Amygdala (tissue), 56 donors: ENCODE measurements at regions not wholly inside any gene's neighbourhood (a gene's known extent, or its start where the extent isn't known, plus 50 kb on each side); places are given as distances from the start of the nearest gene placed in this dataset.
"Not testable (repeated sequence)": the region's sequence is repeated elsewhere in the genome, so short reads cannot be mapped to it uniquely, and the experiment has no call there.

Experiments
- DNase-seq, 56 donors: peaks; one replicate each; lab custom pipeline; 2025; lab: John Stamatoyannopoulos, UW

DNA sequence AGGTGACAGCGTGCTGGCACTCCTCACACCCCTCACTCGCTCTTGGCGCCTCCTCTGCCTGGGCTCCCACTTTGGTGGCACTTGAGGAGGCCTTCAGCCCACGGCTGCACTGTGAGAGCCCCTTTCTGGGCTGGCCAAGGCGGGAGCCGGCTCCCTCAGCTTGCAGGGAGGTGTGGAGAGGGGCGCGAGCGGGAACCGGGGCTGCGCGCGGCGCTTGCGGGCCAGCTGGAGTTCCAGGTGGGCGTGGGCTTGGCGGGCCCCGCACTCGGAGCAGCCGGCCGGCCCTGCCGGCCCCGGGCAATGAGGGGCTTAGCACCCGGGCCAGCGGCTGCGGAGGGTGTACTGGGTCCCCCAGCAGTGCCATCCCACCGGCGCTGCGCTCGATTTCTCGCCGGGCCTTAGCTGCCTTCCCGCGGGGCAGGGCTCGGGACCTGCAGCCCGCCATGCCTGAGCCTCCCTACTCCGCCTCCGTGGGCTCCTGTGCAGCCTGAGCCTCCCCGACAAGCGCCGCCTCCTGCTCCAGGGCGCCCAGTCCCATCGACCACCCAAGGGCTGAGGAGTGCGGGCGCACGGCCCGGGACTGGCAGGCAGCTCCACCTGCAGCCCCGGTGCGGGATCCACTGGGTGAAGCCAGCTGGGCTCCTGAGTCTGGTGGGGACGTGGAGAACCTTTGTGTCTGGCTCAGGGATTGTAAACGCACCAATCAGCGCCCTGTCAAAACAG is 247.7 kb upstream of the SLIT2 start:
- DNase-seq, result not testable (repeated sequence)

DNA sequence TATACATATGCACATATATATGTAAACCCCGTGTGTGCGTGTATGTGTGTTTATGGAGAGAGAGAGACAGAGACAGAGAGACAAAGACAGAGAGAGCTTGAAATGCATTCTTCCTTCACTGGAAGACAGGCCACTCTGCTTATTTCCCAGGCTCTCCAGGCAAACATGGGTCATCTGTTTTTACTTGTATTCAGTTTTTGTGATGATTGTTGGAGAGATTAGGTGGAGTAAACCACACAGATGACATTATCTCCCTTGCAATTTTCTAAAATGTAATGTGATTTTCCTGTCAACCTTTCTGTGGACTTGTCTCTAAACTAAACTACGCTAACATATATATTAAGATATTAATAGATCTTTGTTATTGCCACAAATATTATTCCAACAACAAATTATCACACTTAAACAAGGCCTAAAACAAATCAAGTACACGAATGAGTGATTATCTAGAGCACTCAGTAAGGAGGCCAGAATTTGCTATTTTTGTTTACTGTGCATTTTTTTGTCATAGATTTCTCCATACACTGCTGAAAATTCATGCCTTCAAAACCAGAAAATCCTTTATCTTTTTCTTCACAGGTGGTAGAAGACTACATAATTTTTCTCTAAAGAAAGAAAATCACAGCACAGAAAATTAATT is 251.8 kb upstream of the SLIT2 start:
- no peak for DNase-seq

DNA sequence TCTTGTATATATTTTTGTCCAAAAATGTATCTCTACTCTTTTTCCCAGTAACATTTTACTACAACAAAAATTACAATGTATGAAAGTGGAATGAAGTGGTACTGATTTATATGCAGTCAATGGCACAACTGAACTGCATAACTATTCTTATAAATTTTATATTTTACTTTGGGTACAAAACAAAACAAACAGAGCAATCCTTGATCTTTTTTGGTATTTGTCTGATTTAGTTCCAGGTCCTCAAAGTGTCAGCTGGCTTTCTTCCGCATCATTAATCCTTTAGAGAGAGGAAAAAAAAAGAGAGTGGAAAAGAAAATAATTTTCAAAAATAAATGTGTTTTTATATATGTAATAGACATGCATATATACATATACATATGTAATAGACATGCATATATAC is 252.4 kb upstream of the SLIT2 start:
- no peak for DNase-seq

DNA sequence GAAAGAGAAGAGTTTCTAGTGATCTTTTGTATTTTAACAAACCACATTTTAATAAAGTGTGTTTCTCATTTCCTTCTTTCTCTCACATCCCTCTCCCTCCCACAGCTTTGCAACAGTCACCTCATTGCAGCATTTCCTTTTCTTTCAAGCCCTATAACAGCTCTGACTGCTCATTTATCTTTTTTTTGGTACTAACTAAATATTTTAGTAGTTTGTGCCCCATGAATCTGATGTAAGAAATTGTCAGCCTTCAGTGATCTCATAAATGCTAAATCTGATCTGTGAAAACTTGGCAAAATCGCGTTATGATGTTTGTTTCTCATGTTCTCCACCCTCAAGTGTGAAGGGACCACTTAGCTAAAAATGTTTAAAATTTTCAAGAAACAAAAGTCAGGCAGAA is 258.5 kb upstream of the SLIT2 start:
- no peak for DNase-seq

DNA sequence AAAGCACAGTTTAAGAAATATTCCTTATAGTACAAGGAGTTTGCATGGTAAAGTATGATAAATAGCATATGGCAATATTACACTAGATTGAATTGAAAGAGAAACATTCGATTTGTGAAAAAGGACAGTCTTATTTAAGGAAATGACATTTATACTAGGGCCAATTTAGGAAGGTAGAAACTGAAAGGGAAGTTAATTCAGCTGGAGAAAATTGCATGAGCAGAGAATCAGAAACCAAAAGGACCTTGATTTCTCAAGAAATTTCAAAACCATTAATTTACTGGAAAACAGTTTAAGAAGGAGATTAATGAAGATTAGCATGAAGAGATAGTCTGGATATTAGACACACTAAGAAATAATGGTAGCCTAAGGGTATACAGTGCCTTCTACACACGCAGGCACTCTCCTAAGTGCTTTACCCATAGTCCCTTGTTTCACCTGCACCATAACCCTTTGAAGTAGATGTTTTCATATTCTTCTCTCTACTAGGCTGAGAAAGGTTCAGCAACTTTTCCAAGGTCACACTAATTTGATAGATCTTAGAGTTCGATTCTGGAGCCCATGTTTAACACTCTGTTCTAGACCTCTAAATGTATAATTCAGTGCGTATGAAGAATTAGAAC is 259.1 kb upstream of the SLIT2 start:
- DNase-seq, result no peak

DNA sequence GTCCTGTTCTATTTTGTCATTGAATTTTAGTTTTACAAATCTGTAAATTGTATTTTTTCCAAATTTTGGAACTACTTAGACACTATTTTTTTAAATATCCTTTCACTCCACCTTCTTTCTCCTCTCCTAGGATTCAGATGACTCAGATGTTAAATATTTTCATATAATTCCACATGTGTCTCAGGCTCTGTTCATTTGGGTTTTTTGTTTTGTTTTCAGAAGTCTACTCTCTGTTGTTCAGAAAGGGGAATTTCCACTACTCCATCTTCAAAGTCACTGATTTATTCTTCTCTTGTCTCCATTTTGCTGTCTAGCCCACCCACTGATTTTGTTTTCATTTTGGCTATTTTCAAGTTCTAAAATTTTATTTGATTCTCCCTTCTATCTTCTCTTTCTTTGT is 264.0 kb upstream of the SLIT2 start:
- DNase-seq, result no peak

DNA sequence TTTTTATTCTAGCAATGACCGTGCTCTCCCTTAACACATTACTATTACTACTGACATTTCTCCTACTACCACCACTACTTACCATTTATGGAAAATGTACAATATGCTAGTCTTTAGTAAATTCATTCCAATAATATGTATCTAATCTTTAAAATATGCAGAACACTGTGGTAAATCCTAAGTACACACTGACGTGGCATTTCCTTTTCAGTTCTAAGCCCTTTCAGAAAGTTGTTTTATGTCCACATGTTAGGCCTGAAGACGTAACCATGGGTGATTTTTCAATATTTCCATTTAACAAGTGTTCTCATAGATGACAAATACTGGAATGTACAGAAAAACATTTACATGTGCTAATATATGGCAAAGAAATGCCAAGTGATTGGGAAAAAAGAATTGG is 268.6 kb upstream of the SLIT2 start:
- DNase-seq, result no peak

DNA sequence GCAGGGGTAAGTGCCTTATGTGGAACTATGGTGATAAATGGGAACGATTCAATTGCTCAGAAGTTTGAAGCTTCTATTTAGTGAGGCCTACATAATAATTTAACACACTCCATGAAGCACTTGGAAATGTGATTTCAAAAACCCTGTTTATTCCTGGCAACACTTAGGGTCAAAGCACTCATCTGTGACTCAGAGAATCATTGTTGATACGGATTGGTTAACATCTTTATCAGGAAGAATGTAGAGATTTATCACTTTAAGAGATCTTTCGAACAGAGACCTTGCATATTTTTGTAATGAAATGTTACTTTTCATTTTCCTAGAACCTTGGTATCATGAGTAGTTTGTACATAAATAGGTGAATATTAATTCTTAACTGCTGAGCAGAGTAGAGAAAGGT is 269.1 kb upstream of the SLIT2 start:
- DNase-seq, result no peak

DNA sequence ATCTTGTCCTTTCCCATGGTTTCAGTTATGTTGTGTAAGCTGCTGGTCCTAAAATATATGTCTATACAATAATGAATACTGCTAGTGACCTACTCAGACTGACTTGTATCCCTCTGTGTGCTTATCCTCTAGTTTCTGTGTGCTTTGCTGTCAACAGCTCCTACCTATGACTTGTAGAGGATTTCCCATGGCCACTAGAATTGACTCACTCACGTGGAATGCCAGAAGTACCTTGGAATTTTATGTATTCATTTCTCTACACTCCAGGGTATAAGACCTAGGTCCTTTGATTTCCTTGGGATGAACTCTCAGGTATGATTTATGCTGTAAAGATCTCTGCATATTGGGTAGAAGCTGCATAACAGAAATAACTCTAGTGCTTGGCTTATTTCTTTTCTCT is 279.9 kb upstream of the SLIT2 start:
- no peak for DNase-seq

DNA sequence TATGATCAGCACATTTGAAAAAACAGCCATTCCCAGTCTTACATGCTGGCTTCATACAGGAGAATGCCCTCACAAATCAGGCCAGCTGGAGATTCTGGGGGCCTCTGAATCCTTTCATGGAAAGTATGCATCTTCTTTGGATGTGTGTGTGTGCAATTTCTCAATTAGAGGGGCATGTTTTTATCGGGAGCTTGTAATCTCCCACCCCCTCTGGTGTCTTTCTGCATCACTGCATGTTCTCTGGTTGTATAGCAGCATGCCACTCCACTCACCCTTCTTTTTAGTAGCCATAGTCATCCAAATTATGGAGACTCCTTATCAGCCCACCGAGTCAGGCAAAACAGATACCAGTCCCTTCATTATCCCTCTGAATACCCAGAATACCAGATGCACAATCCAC is 282.2 kb upstream of the SLIT2 start:
- DNase-seq, result no peak

DNA sequence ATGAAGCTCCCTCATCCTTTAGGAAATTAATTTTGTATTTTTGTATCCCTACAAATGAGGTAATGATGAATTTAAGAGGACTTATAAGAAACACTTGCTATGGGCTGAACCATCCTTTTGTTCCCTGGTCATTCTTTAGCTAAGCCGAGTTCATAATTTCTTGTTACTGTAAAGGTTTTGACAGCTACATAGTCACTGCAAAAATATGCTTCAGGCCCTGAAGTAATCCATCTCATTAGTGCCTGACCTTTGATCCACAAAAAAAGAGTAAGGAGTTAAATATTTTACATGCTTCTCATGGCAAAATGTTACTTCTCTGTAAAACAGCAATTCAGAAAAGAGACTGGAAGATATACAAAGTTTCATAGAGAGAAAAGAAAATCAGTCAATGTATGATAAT is 290.6 kb upstream of the SLIT2 start:
- no peak for DNase-seq

DNA sequence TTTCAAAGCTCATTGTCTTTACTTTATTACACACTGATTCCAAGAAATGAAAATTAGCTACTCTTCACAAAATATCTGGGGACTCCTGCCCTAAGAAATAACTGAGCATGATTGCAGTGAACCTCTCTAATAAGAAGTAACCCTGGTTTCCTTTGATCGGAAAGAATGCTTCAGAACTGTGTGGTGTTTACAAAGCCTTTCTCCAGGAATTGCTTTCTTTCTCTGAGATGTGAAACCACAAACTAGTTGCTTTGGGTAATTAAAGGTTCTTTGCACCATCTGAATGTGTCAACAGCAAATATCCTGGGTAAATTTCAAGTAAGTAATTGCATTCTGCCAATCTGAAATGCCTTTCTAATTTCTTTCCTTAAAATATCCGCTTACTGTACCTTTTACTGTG is 292.9 kb upstream of the SLIT2 start:
- DNase-seq, result no peak

DNA sequence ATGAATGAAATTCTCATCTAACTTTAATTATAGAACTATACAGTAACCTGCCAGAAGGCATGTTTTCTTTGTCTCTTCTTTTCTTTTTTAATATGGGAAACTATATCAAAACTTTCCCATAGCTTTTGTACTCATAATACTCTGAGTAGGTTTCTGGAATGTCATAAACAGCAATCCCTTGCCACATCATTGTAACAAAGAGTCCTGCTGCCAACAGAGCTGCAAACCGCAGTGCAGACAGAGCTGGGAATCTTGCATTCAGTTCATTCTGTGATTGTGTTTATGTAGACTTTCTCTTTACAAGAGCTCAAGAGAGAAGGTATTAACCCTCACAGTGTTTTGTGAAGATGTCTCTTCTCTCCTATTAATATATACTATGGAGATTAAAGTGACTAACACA is 304.4 kb upstream of the SLIT2 start:
- DNase-seq, result no peak

DNA sequence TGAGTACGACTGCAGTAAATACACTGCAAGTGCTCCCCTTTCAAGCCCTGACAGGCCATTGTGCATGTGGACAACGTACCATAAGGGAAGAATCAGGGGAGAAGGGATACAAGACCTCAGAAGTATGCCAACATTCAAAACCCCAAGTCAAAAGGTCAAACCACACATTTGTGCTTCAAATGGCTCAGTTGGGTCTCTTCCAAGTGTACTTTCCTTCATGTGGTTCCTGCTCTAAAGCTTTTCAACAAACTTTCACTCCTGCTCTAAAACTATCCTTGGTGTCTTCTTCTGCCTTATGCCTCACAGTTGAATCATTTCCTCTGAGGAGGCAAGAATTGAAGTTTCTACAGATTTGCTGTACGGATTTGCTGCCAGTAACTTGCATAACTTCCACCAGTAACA is 305.7 kb upstream of the SLIT2 start:
- no peak for DNase-seq

DNA sequence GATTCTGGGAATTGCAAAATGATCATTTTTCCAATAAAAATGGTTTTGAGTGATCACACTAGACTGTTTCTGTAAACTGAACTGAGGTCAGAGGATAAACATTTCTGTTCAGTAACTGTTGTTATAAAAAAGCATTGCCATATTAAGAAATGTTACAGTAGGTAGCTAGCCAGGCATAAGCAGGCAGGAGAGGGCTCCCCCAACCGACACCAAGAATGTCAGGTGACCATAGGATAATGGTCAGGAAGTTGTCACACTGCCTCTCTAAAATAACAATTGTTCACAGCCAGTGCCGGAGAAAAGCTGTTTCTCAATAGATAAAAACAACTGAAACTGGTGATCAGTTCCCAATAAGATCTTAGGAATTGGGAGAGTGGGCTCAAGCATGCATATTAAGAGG is 306.2 kb upstream of the SLIT2 start:
- no peak for DNase-seq

DNA sequence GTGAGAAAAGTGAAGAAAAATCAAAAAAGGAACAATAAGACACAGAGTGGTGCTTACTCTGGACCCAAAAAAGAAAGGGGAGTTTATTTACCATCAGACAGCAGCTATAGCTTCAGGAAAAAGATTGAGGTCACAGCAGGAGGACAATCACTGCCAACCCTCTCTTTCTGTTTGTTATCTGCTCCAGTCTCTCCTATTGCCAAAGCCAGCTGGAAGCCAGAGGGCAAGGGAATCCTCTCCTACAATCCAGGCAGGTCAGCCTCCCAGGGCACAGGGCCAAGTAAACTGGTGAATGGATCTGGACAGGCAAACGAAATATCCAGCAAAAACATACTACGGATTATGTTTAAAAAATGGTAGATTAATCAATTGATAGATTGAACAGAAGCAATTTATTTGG is 306.9 kb upstream of the SLIT2 start:
- DNase-seq, result no peak

DNA sequence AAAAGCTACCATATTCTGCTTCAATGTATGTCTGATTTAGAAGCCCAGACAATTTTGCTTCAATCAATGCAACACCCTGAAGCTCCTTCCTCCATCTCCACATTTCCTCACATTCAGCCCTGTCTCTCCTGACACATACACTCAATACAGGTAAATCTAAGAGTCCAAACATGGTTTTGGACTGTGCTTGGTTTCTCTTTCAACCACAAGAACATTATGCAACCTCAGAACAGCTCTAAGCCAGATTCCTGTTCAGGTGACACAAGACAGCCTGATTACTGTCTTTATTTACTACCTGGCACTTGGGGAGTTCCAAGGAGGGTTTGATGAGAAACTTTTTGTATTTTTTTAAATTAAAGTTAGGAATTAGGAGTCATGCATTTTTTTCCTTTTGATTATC is 307.5 kb upstream of the SLIT2 start:
- no peak for DNase-seq

DNA sequence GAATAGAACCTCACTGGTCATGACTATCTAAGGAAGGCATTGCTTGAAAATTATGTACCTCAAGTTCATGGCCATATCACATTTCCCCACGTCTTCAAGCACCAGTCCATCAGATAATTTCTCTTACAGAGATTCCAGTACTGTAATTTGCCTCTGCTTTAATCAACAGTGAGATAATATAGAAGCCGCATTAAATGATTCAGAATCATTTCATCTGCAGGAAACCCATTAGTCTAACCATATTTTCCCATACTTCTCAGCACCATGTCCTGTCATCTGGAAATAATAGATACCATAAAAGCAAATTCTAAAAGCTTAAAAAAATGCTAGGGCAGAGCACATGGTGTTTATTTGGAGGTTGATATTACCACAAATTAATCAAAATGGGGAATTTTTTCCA is 310.3 kb upstream of the SLIT2 start:
- no peak for DNase-seq

DNA sequence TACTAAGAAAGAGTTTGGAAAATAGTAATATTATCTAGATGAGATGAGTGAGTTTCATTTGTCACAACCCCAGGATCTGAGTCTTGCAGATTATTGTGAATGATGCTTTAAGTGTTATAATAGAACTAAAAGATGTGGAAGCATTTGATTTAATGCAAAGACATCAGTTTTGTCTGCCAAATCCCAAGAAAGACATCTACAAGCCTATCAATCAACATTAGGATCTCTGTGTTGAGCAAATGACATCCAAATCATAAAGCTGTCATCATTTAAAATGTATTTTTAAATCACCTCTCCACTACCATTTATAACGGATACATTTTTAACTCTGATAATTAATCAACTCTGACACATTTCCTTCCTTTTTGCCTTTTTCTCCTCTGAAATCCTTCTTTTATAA is 310.8 kb upstream of the SLIT2 start:
- no peak for DNase-seq

DNA sequence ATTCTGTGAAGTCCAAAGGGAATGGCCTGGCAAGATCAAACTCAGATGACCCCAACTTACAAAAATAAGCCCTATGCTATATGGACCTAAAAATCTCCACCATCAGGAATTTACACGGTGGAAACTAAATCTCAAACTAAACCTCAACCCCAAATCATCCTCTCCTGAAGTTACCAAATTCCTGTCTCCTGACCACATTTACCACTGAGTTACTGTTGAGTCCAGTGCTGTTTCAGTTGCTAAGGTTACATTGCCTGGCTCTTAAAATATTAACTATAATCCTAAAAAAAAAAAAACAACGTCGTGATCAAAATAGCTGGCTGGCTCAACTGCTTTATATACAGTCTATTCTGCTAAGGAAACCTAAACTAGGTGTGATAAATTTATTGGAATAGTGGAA is 315.2 kb upstream of the SLIT2 start:
- DNase-seq, result no peak

DNA sequence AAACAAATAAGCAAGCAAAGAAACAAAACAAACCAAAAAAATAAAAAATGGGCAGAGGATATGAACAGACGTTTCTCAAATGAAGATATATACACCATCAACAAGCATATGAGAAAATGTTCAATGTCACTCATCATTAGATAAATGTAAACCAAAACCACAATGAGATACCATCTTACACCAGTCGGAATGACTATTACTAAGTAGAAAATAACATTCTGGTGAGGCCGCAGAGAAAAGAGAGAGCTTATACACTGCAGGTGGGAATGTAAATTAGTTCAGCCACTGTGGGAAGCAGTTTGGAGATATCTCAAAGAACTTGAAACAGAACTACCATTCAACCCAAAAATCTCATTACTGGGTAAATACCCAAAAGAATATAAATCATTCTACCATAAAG is 321.0 kb upstream of the SLIT2 start:
- DNase-seq, result no peak

DNA sequence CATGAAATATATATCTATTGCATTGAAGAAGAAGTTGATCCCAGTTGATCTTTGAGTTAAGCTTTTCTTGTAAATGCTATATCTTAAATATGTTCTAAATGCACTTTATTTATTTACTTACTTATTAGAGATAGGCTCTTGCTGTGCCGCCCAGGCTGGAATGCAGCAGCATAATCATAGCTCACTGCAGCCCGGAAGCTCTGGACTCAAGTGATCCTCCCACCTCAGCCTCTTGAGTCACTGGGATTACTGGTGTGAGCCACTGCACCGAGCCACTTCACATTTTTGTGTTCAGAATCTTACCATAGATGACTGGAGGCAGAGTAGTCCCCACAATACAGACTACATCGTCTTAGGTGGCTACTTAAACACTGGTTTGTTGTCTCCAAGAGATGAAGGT is 324.3 kb upstream of the SLIT2 start:
- DNase-seq, result no peak
